ENCODE measurements at regions not wholly inside any gene's neighbourhood (a gene's known extent, or its start where the extent isn't known, plus 50 kb on each side); places are given as distances from the start of the nearest gene placed in this dataset.
A peak's percentile ranks its signal among the peaks of the same experiment; 100 is the strongest.

- intact Hi-C loops (cut with micrococcal nuclease; ENCODE audit: unreplicated experiment): no loop called here
- H3K36me3 ChIP-seq (ENCODE audit: control insufficient read depth, insufficient read depth, low read length): no peaks in the 10 kb centered on the region
- ChIA-PET CTCF (no interaction called here), POLR2A (no interaction called here)
- H3K9me3 ChIP-seq (ENCODE audit: control insufficient read depth, insufficient read depth, low read depth, low read length): no peaks in the 10 kb centered on the region
- ATAC-seq: peak; percentile 50; the same call in 1 of the 2 replicates
- no peak overlapping the region for H3K4me3 ChIP-seq (ENCODE audit: low read depth in 2 of 2, low read length in 2 of 2)
- no peak for DNase-seq (ENCODE audit: low read depth, low spot score)
- H3K27me3 ChIP-seq (ENCODE audit: control insufficient read depth, insufficient read depth, low read length): peaks cover 24% of the 10 kb centered on the region
- H3K4me1 ChIP-seq (ENCODE audit: control insufficient read depth, insufficient read depth, low read length): no peaks in the 10 kb centered on the region
- BruUV-seq (replicated peaks): no TSS peak
- no peak overlapping the region for H3K27ac ChIP-seq (ENCODE audit: low read length)
- TF ChIP-seq REST (IDR thresholded peaks at IDR 0.05; ENCODE audit: insufficient read depth in 1 of 2, low read depth in 2 of 2, low read length in 1 of 2) (no peak), CTCF (IDR thresholded peaks at IDR 0.05) (no peak), SIN3A (IDR thresholded peaks at IDR 0.05; ENCODE audit: borderline replicate concordance, insufficient read depth, low read depth, low read length) (no peak), TCF7L2 (IDR thresholded peaks at IDR 0.05; ENCODE audit: low read depth, low read length) (no peak), POLR2AphosphoS5 (IDR thresholded peaks at IDR 0.05; ENCODE audit: low read depth, low read length) (no peak)
- in situ Hi-C loops (cut with HindIII; ENCODE audit: low pct_unique_long_range_greater_than_20kb, low sequenced_read_pairs): no loop called here
Observed at GRCh38 chr6:165819394-165819793, 156.4 kb upstream of the PDE10A start.

GRCh38 chr6:165818200-165818599, 155.2 kb upstream of the PDE10A start:
- BruUV-seq (replicated peaks): no TSS peak
- DNase-seq (ENCODE audit: low read depth, low spot score) (no peak), ATAC-seq (no peak)
- ChIA-PET CTCF (no interaction called here), POLR2A (no interaction called here)
- intact Hi-C loops (cut with micrococcal nuclease; ENCODE audit: unreplicated experiment): no loop called here
- TF ChIP-seq REST (IDR thresholded peaks at IDR 0.05; ENCODE audit: insufficient read depth in 1 of 2, low read depth in 2 of 2, low read length in 1 of 2) (no peak), POLR2AphosphoS5 (IDR thresholded peaks at IDR 0.05; ENCODE audit: low read depth, low read length) (no peak), CTCF (IDR thresholded peaks at IDR 0.05) (no peak), SIN3A (IDR thresholded peaks at IDR 0.05; ENCODE audit: borderline replicate concordance, insufficient read depth, low read depth, low read length) (no peak), TCF7L2 (IDR thresholded peaks at IDR 0.05; ENCODE audit: low read depth, low read length) (no peak)
- no peak overlapping the region for H3K27ac ChIP-seq (ENCODE audit: low read length)
- peaks cover 24% of the 10 kb centered on the region for H3K27me3 ChIP-seq (ENCODE audit: control insufficient read depth, insufficient read depth, low read length)
- no peak overlapping the region for H3K4me3 ChIP-seq (ENCODE audit: low read depth in 2 of 2, low read length in 2 of 2)
- in situ Hi-C loops (cut with HindIII; ENCODE audit: low pct_unique_long_range_greater_than_20kb, low sequenced_read_pairs): no loop called here
- H3K4me1 ChIP-seq (ENCODE audit: control insufficient read depth, insufficient read depth, low read length): no peaks in the 10 kb centered on the region
- H3K36me3 ChIP-seq (ENCODE audit: control insufficient read depth, insufficient read depth, low read length): no peaks in the 10 kb centered on the region
- H3K9me3 ChIP-seq (ENCODE audit: control insufficient read depth, insufficient read depth, low read depth, low read length): no peaks in the 10 kb centered on the region

Data from Panc1 (cell line).